ENCODE measurements at regions not wholly inside any gene's neighbourhood (a gene's known extent, or its start where the extent isn't known, plus 50 kb on each side); places are given as distances from the start of the nearest gene placed in this dataset.

DNA sequence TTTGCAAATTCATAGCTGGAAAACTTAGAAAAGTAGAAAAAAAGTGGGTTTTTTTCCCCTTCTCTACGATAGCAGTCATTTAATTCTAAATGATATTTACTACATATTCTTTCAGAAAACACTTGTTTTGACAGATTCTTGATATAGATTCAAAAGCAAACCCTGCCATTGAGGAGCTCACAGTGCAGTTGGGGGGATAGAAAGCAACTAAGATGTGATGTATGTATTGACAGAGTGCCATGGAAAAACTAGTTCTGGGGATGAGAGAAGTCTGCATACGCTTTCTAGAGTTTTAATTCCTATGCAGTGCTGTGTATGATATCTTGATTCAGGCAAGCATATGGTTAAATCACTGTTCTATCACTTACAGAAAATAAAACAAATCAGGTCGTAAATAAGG, 436.6 kb upstream of the GHITM start:
- no peak for DNase-seq (ENCODE audit: low read depth)
- H3K4me3 ChIP-seq (ENCODE audit: low read depth, low read length) = no peak overlapping the region
- TF ChIP-seq, protein P1, sequence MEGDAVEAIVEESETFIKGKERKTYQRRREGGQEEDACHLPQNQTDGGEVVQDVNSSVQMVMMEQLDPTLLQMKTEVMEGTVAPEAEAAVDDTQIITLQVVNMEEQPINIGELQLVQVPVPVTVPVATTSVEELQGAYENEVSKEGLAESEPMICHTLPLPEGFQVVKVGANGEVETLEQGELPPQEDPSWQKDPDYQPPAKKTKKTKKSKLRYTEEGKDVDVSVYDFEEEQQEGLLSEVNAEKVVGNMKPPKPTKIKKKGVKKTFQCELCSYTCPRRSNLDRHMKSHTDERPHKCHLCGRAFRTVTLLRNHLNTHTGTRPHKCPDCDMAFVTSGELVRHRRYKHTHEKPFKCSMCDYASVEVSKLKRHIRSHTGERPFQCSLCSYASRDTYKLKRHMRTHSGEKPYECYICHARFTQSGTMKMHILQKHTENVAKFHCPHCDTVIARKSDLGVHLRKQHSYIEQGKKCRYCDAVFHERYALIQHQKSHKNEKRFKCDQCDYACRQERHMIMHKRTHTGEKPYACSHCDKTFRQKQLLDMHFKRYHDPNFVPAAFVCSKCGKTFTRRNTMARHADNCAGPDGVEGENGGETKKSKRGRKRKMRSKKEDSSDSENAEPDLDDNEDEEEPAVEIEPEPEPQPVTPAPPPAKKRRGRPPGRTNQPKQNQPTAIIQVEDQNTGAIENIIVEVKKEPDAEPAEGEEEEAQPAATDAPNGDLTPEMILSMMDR (IDR thresholded peaks at IDR 0.05; ENCODE audit: control insufficient read depth, extremely low read depth, insufficient read depth) = no peak

DNA sequence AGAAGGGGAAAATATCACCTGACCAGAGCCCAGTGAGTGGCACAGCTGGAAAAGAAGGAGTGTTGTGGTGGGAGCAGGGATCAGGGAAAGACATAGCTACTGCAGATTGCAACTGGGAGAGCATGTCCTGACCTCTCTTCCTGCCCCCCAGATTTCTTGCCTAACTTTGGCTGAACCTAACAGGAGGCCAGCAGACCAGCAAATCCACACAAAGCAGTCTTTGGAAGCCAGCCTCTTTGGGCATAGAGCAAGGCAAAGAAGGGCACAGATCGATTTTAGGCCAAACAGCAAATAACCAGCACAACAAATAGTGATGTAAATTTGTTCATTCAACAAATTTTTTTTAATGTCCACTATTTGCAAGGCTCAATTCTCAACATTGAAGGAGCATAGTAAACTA, 433.2 kb upstream of the GHITM start:
- H3K4me3 ChIP-seq (ENCODE audit: low read depth, low read length) = no peak overlapping the region
- DNase-seq (ENCODE audit: low read depth) = no peak
- TF ChIP-seq, protein P1 (IDR thresholded peaks at IDR 0.05; ENCODE audit: control insufficient read depth, extremely low read depth, insufficient read depth) = no peak

DNA sequence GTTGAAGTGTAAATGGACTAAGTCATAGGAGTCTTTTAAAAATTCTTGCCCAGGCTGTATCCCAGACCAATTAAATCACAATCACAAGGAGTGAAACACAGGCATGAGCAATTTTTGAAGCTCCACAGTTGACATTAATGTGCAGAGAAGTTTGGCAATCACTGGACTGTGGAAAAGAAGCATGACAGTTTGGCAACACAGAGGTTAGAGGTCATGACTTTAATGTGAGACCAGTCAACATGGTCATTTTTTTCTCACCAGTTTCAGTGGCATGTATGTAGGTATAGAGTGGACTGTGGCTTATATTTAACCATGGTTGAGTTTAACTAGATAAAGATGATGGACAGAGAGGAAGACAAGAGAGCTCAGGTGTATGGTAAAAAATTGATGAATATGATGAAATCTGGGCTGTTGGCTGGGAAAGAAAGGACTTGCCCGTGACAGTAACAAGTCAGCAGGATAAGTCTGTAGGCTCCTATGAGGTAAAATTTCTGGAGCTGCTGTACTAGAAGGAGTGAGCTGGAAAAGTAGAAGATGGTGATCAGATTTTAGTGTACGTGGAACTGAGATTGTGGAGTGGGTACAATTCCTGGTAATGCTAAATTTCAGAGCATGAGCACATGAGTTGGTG, 432.2 kb upstream of the GHITM start:
- no peak overlapping the region for H3K4me3 ChIP-seq (ENCODE audit: low read depth, low read length)
- DNase-seq (ENCODE audit: low read depth) = no peak
- TF ChIP-seq, protein P1 (IDR thresholded peaks at IDR 0.05; ENCODE audit: control insufficient read depth, extremely low read depth, insufficient read depth) = no peak

DNA sequence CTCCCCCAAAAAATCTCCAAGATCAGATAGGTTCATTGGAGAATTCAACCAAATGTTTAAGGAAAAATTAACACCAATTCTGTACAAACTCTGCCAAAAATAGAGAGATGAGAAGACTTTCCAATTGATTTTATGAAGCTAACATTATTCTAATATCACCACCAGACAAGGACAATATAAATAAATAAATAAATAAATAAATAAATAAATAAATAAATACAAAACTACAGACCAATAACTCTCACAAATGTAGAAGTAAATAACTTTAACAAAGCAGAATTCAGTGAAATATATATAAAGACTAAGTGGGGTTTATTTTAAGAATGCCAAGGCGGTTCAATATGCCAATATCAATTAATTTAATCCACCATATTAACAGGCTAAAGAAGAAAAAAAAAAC, 425.9 kb upstream of the GHITM start:
- TF ChIP-seq, protein P1 (IDR thresholded peaks at IDR 0.05; ENCODE audit: control insufficient read depth, extremely low read depth, insufficient read depth) = no peak
- no peak for DNase-seq (ENCODE audit: low read depth)
- no peak overlapping the region for H3K4me3 ChIP-seq (ENCODE audit: low read depth, low read length)

DNA sequence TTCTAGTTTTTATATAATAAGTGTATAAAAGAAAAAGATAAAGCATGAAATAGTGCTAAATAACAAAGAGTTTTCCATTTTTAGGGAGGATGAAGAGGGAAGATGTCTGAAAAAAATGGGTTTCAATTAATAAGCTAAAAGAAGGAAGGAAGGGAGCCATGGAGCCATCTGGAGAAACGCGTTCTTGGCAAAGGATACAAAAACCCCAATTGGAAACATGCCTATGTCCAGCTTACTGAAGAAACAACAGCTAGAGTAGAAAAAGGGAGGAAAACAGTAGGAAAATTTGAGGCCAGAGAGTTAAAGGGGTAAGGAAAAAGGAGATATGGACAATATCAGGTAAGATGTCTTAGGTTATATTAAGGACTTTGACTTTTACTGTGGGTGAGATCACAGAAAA, 416.2 kb upstream of the GHITM start:
- H3K4me3 ChIP-seq (ENCODE audit: low read depth, low read length) = no peak overlapping the region
- TF ChIP-seq, protein P1 (IDR thresholded peaks at IDR 0.05; ENCODE audit: control insufficient read depth, extremely low read depth, insufficient read depth) = no peak
- no peak for DNase-seq (ENCODE audit: low read depth)

DNA sequence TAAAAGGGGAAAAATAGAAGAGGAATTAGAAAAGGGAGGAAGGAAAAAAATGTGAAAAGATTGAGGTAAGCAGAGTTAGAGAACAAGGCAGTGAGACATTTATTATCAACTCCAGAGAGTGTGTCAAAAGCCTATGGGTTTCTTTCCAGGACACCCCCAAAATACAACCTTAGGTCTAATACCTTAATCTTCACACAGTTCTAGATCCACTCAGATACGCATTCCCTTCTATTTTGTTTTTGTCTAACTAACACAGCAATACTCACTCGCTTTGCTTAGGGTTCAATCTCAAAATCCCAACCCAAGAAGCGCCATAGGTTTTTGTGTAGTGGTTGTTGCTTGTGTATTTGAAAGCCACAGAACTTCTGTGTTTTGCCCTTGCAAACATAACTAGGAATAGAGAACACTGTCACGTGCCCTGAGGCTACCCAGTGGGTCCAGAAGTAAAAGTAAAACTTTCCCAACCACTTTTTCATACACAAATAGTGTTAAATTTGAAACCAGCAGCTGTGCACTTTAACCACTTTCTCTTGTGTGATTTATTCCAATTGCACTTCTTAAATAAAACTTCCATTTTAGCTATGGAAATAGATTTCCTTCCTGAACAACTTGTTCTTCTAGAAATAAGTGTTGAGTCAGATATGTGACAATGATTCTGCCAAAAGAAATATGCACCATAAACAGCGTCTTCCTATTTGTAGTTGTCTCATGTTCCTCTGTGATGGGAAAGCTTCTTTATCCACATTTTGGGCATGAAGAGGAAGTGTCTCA, 414.7 kb upstream of the GHITM start:
- TF ChIP-seq, protein P1 (IDR thresholded peaks at IDR 0.05; ENCODE audit: control insufficient read depth, extremely low read depth, insufficient read depth) = no peak
- H3K4me3 ChIP-seq (ENCODE audit: low read depth, low read length) = no peak overlapping the region
- DNase-seq (ENCODE audit: low read depth) = no peak
